Peyer's patch (tissue), 4 donors: ENCODE measurements at regions not wholly inside any gene's neighbourhood (a gene's known extent, or its start where the extent isn't known, plus 50 kb on each side); places are given as distances from the start of the nearest gene placed in this dataset.

ENCODE experiments used
- CTCF ChIP-seq, 6 experiments: fragments of 450-650 bp in 4 of 6; fragments of 200-600 bp in 2 of 6; sonication (generic) in 1 of 6; IDR thresholded peaks; one replicate each; pipeline ENCODE4 v1.5.1; 2017 to 2019; ENCODE audit warnings: antibody characterized with exemption in 6 of 6, mild to moderate bottlenecking in 3 of 6, moderate library complexity in 1 of 6
- POLR2A ChIP-seq, 2 donors: fragments of 450-650 bp; IDR thresholded peaks; one replicate each; pipeline ENCODE4 v1.5.1; 2017; ENCODE audit warnings: antibody characterized with exemption in 2 of 2, mild to moderate bottlenecking in 2 of 2, moderate library complexity in 2 of 2

GRCh38 chr3:144942093-144942837, 970.6 kb downstream of the DIPK2A start:
- TF ChIP-seq CTCF (IDR thresholded peaks at IDR 0.05) (no peak), POLR2A (IDR thresholded peaks at IDR 0.05) (no peak)
